Cardiac septum (tissue), 1 donor: ENCODE measurements at regions not wholly inside any gene's neighbourhood (a gene's known extent, or its start where the extent isn't known, plus 50 kb on each side); places are given as distances from the start of the nearest gene placed in this dataset.
"Not testable (repeated sequence)": the region's sequence is repeated elsewhere in the genome, so short reads cannot be mapped to it uniquely, and the experiment has no call there.

Experiments used
- DNase-seq: peaks from one replicate; pipeline ENCODE4 v3.0.0-alpha.2; 2020; ENCODE audit warnings: low spot score
- intact Hi-C: fragments of 100-400 bp; cut with DNase I; formaldehyde crosslinking; loops from one replicate; pipeline ENCODE4 v1.14.0; 2022
- donor health status: DM: no; HTN: no; CAD: no.

DNA sequence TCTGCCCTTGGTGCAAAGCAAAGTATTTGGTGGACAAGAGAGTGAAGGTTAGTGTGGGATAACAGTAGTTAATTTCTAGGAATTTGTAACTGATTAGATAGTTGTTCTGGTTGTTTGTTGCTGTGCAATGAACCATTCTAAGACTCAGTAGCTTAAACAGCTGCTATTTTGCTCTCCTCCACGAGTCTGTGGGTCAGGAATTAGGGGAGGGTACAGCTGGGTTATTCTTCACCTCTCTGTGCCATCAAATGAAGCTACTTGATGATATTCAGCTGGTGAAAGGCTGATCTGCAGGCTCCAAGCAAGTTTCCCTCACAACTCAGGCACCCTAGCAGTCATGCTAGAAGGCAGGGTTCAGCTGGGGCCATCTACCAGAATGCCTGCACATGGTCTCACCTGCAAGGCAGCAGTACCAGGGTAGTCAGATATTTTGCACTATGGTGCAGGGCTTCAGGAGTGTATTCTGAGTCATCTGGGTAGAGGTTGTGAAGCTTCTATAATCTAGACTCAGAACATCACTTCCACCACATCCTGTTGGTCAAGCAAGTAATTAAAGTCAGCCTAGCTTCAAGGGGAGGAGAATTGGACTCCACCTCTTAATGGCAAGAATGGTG is 159.5 kb upstream of the SLC28A3 start:
- intact Hi-C loops: no loop called here
- no peak for DNase-seq

DNA sequence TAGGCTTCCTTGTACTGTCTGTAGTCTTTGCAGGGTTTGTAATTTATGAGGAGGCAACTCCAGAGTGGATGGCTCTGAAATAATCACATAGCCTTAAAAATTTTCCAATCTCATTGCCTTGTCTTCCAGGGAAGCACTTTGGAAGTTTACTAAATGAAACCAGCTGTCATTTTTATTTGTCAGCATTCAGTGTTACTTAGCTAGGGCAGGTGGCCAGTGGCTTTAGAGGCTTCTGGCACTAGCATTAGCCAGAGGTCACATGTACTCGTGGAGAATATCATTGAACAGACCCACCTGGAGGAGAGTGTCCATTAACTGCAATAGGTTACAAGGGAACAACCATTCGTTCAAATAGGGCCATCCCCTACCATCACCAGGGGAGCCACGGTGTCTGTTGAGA is 160.3 kb upstream of the SLC28A3 start:
- intact Hi-C loops: no loop called here

DNA sequence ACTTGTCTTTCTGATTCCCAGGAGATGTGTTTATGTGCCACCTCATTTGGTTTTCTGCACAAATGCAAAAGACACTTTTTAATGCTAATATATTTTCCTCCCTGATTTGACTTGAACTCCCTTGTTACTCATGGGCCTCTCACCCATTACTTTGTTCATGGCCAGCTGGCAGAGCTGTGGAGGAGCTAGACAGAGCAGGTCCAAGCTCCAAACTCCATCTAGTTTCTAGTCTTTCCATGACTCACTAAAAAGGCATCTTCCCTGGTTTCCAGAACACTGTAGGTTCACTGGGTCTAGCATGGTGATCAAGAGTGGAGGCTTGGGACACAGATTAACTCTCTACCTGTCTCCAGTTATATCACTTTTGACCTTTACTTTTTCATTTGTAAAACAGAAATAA is 161.0 kb upstream of the SLC28A3 start:
- intact Hi-C loops: no loop called here
- no peak for DNase-seq

More for the DNA sequence above, 160.3 kb upstream of the SLC28A3 start:
- no peak for DNase-seq

DNA sequence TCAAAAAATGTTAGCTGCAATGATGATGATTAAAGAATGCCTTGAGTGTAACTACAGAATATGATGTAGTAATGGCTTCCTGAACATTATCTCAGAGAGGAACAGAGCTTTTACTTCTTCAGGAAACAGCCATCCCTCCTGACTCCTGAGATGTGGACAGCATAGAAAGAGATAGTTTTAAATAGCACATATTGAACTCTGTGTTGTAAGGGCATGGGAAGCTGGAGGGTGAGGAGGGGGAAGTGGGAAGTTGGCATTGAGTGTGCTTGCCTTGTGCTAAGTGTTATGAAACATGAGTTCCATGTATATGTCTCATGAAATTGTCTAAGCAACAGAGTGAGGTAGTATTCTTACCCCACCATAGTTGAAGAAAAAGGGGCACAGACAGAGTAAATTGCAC is 161.5 kb upstream of the SLC28A3 start:
- intact Hi-C loops: no loop called here
- no peak for DNase-seq

DNA sequence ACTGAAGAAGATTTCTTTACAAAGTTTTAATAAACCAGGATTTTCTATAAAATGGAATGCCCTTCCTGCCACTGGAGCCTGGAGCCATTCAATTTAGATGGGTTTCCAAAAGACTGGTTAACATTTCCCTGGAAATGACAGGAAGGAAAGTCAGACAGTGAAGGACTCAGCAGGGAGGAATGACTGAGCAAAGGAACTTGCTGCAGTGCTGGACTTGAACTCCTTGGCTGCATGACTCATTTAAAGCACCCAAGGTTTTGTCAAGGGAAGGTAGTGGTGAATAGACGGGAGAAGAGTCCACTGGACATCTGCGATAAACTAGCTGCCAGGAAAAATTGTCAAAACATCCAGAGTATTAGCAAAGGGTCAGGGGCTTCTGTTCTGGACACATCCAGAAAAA is 163.8 kb upstream of the SLC28A3 start:
- no peak for DNase-seq
- intact Hi-C loops: no loop called here

DNA sequence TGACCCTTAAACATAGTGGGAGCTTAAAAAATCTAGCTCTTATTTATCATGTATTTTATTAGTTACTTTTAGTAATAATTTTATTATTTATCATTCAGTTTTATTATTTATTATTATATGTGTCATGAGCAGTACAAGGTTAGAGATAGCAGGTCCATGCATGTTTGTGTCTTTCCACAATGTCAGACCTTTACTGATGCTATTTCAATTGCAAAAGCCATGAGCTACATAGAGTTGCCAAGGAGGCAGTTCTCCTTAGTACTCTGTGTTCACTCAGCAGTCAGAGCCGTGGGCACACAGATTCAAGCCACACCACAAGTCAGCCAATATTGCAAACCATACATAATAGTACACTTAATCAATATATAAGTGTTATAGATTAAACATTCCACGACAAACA is 157.9 kb upstream of the NTRK2 start:
- no peak for DNase-seq
- intact Hi-C loops: no loop called here

DNA sequence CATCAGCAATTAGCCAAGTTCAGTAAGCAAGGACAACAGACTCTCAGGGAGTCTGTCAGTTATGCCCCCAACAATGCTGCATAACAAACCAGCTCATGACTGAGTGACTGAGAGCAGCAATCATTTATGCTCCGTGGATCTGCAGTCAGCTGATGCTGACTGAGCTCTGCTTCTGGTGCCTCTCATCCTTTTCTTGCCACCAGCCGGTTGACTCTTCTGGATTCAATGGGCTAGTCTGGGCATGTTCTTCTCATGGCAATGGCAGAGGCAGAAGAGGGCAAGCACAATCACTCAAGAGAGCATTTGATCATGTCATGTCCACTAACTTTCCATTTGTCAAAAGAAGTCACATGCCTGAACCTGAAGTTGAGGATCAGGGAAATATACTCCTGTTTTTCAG is 157.0 kb upstream of the NTRK2 start:
- intact Hi-C loops: no loop called here
- no peak for DNase-seq

DNA sequence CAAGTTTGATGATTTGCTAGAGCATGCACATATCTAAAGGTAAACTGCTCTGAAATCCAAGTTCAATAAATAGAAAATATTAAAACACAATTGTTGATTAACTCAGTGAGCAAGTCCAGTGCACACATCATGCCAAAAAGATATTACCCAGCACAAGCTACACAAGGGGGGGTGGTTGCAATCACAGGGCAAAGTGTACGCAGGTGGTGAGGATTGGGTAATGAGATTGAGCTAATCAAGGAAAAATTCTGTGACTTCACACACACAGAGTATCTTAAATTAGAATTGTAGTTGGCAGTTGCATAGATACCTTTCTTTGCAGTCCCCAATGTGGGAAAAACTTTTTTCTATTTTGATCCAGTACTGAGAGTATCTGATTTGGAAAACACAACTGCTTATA is 156.1 kb upstream of the NTRK2 start:
- DNase-seq: no peak
- intact Hi-C loops: no loop called here

DNA sequence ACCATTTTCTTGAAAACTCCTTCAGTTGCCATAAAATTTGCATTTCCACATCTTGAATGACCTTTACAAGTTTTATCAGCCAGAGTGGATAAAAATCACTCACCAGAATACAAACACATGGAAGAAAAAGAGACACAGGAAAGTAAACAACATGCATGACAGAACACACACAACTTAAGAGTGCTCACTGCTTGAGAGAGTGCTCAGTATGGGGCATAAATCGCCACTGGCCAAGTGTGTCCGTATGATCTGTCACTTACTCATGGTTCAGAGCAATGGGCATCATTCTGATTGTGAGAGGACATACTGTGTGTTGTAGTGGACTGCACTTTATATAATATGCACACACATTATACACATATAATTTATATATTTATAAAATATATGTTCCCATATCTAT is 155.6 kb upstream of the NTRK2 start:
- intact Hi-C loops: no loop called here
- DNase-seq: no peak

DNA sequence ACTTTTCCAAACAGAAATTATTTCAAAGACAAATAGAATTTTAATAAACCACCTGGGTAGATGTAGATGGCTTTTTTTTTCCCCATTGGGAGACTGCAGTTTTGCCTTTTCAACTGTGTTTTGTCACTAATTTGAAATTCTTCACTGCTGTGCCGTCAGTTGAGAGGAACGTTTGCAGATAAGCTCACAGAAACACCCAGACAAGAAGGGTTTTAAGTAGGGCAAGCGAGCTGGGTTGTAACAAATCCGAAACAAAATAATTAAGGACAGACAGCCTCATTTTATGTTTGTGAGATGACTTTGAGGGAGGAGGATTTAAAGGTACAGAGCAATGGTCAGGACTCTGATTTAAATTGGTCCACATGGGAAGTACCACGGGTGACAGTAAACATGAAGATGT is 155.1 kb upstream of the NTRK2 start:
- DNase-seq: no peak
- intact Hi-C loops: no loop called here

DNA sequence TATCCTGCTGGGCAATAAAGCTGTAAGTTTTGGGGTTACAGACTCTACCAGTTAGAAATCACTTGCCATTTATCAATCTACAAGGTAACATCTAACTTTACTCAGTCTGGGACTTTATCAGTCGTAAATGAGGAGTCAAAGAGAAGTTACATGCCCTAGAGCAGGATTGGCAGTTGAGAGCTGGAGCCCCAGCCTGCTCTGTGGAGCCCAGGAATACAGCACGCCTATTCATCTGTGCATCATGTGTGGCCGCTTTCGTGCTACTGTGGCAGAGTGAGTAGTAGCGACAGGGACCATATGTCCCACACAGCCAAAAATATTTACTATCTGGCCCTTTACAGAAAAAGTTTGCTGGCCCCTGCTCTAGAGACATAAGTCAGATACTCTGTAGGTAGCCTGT is 152.5 kb upstream of the NTRK2 start:
- DNase-seq: no peak
- intact Hi-C loops: no loop called here

DNA sequence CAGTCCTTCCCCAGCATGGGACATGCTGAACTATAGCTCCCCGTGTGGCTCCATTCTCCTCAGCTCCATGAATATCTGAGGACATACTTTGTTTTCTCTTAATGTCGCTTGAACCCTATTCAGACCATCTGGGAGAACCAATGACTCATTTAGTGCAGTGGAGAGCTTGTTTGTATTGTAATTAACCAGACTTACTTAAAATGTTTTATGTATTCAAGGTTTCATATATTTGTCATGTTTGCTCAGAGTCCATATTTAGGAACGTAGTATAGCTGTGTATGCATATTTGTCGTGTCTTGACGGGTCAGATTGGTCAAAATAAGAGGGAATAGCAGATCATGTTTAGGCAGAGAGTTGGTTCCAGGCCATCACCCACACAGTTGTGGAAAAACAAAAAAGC is 150.1 kb upstream of the NTRK2 start:
- no peak for DNase-seq
- intact Hi-C loops: no loop called here

DNA sequence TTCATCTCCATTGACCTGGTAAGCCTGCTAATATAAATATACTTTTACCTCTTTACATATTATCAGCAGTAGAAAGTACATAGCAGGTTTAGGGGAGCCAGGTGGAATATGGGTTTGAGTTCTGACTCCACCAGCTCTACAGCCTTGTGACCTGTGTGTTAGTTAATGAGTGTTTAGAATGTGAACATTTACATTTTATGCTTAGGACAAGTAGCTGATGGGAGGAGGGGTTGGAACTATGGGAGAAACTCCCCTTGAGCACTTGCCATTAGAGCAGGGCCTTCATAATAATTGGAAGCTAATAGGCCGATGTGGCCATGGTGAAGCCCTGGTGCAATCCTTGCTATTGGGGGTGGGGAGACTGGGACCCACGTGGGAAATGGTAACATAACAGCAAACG is 148.3 kb upstream of the NTRK2 start:
- intact Hi-C loops: no loop called here
- DNase-seq: no peak

DNA sequence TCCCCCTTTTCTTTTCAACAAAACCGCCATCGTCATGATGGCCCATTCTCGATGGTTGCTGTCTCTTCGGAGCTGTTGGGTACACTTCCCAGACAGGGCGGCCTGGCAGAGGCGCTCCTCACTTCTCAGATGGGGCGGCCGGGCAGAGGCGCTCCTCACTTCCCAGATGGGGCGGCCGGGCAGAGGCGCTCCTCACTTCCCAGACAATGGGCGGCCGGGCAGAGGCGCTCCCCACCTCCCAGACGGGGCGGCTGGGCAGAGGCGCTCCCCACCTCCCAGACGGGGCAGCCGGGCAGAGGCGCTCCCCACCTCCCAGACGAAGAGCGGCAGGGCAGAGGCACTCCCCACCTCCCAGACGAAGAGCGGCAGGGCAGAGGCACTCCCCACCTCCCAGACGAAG is 143.3 kb upstream of the NTRK2 start:
- intact Hi-C loops: not testable (repeated sequence)

DNA sequence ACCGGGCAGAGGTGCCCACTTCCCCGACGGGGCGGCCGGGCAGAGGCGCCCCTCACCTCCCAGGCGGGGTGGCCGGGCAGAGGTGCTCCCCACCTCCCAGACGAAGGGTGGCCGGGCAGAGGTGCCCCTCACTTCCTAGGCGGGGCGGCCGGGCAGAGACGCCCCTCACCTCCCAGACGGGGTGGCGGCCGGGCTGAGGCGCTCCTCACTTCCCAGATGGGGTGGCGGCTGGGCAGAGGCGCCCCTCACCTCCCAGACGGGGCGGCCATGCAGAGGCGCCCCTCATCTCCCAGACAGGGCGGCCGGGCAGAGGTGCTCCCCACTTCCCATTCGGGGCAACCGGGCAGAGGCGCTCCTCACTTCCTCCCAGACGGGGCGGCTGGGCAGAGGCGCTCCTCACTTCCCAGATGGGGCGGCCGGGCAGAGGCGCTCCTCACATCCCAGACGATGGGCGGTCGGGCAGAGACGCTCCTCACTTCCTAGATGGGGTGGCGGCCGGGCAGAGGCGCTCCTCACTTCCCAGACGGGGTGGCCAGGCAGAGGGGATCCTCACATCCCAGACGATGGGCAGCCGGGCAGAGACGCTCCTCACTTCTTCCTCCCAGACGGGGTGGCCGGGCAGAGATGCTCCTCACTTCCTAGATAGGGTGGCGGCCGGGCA is 142.3 kb upstream of the NTRK2 start:
- intact Hi-C loops, DNase-seq: not testable (repeated sequence)

More for the DNA sequence above, 143.3 kb upstream of the NTRK2 start:
- not testable (repeated sequence) for DNase-seq

DNA sequence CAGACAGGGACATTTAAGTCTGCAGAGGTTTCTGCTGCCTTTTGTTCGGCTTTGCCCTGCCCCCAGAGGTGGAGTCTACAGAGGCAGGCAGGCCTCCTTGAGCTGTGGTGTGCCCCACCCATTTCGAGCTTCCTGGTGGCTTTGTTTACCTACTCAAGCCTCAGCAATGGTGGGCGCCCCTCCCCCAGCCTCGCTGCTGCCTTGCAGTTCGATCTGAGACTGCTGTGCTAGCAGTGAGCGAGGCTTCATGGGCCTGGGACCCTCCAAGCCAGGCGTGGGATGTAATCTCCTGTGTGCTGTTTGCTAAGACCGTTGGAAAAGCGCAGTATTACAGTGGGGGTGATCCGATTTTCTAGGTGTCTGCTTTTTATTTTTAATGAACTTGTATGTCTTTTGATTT is 133.6 kb upstream of the NTRK2 start:
- intact Hi-C loops, DNase-seq: not testable (repeated sequence)

DNA sequence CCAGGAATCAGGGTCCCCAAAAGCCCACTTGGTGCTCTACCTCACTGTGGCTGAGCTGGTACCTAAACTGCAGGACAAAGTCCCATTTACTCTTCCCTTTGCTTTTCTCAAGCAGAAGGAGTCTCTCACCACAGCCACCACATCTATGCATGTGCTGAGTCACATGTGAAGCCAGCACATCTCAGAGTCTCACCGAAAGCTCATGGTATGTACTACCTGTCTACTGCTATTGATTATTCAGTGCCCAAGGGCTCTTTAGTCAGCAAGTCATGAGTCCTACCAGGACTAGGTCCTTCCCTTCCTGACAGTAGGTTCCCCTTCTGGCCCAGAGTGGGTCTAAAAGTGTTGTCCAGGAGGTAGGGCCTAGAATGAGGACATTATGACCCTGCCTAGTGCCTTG is 130.7 kb upstream of the NTRK2 start:
- intact Hi-C loops: no loop called here
- no peak for DNase-seq

DNA sequence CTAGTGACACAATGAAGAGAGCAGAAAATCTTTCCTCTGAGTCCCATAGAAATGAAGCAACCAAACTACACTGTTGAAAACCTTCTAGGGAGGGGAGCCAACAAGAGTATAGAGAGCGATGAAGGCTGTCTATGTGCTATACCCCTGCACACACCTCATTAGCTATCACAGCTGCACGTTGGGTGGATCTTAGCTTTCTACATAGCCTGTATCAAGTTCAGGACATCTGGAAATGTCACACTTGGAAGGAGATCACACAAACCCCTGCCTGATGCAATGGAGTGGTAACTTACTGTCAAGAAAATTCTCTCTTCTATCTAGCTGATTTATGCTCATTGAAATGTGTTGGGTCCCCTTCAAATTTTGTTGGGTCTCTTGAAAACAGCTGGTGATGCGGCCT is 127.0 kb upstream of the NTRK2 start:
- intact Hi-C loops: no loop called here
- DNase-seq: no peak

DNA sequence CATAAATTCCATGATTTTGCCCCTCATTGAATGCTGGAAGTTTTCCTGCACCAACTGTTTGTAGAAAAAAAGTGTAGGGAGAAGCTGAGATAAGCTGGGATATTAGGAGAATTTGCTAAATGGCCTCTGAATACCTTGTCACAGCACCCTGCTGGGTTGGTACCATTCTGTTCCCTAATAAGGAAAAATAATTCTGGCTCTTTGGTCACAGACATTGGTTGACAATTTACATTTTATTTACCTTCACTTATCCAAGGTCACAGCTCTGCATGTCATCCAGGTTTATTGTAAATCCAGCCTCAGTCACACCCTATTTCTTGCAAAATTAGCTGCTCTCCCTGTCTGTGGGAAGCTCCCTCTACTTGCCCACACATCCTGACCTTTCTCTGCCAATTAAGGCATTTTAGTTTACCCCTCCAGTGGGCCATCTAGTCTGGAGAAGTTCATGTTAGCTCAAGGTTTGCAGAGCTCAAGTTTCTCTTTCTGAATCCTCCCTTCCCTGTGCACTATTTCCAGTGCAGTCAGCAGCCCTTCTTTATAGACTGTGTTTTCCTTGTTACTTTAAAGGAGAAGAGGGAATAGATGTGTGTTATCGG is 115.4 kb upstream of the NTRK2 start:
- no peak for DNase-seq
- intact Hi-C loops: no loop called here

DNA sequence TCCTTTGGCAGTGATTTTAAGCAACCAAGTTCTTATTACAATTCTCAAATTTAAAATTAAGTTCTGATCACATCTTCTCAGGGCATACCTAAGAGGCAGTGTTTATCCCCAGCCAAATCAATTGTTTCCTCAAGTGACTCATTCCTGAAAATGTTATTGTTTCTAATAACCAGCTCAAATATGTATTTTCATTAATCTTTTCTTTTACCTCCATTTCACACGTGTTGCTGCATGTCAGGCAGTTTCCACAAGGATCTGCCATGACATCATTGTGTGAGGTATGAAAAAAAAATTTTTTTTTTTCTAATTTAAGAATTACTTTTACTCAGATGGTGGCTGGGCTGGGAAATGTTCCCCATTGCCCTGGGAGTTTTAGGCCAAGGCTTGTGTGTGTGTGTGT is 113.0 kb upstream of the NTRK2 start:
- DNase-seq: no peak
- intact Hi-C loops: no loop called here

DNA sequence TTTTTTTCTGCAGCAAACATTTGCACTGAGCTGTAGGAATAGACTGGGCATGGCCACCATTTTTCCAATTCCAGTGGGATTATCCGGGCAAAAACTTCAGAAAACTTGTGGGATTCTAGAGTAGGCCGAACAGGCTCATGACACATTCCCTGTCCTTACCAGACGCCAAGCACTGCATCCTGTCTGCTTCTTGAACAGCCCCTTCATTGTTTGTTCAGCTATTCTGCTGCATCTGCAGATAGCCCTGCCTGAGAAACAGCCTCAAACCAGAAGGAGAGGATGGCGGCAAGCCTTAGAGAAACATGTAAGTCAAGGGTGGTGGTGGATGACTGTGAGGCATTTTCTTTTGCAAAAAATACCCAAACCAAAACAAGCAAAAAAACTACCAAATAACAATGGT is 111.8 kb upstream of the NTRK2 start:
- intact Hi-C loops: no loop called here

More for the DNA sequence above, 111.8 kb upstream of the NTRK2 start:
- no peak for DNase-seq
